GM23248 (cell line): ENCODE measurements at regions not wholly inside any gene's neighbourhood (a gene's known extent, or its start where the extent isn't known, plus 50 kb on each side); places are given as distances from the start of the nearest gene placed in this dataset.

Experiments used
- DNase-seq: peaks from one replicate; pipeline ENCODE4 v3.0.0-alpha.2; 2015
- H2AFZ ChIP-seq: fragments of 200-600 bp; sonication (generic); 2 replicates; pipeline ENCODE4 v1.6.1; 2016; ENCODE audit warnings: antibody characterized with exemption
- H3F3A ChIP-seq: fragments of 200-600 bp; sonication (generic); 2 replicates; pipeline ENCODE4 v1.6.1; 2016; ENCODE audit warnings: mild to moderate bottlenecking, antibody characterized with exemption, mixed run types; ENCODE audit not compliant: insufficient read depth
- H3K27ac ChIP-seq: fragments of 200-600 bp; sonication (generic); 2 replicates; pipeline ENCODE4 v1.5.1; 2016; ENCODE audit warnings: mild to moderate bottlenecking
- H3K27me3 ChIP-seq: fragments of 200-600 bp; sonication (generic); replicated peaks from 2 replicates; pipeline ENCODE4 v1.6.1; 2016; ENCODE audit warnings: mild to moderate bottlenecking; ENCODE audit not compliant: insufficient read depth
- H3K36me3 ChIP-seq: fragments of 200-600 bp; sonication (generic); 2 replicates; pipeline ENCODE4 v1.6.1; 2016; ENCODE audit warnings: low read depth, mild to moderate bottlenecking
- H3K4me1 ChIP-seq: fragments of 200-600 bp; sonication (generic); 2 replicates; pipeline ENCODE4 v1.6.1; 2016; ENCODE audit warnings: mild to moderate bottlenecking; ENCODE audit not compliant: insufficient read depth
- H3K4me2 ChIP-seq: fragments of 200-600 bp; sonication (generic); one replicate; pipeline ENCODE4 v1.6.1; 2016; ENCODE audit warnings: mild to moderate bottlenecking; ENCODE audit not compliant: unreplicated experiment
- H3K4me3 ChIP-seq: fragments of 200-600 bp; sonication (generic); 2 replicates; pipeline ENCODE4 v1.5.1; 2016; ENCODE audit warnings: mild to moderate bottlenecking
- H3K79me2 ChIP-seq: fragments of 200-600 bp; sonication (generic); 2 replicates; pipeline ENCODE4 v1.6.1; 2016; ENCODE audit warnings: mild to moderate bottlenecking; ENCODE audit not compliant: insufficient read depth
- H3K9ac ChIP-seq: fragments of 200-600 bp; sonication (generic); 2 replicates; pipeline ENCODE4 v1.6.1; 2016; ENCODE audit warnings: mild to moderate bottlenecking
- H3K9me2 ChIP-seq: fragments of 200-600 bp; sonication (generic); 2 replicates; pipeline ENCODE4 v1.6.1; 2016; ENCODE audit warnings: mixed run types, mild to moderate bottlenecking, moderate library complexity; ENCODE audit not compliant: insufficient read depth
- H3K9me3 ChIP-seq: fragments of 200-600 bp; sonication (generic); one replicate; pipeline ENCODE4 v1.6.1; 2017; ENCODE audit warnings: low read depth
- H4K20me1 ChIP-seq: fragments of 200-600 bp; sonication (generic); 2 replicates; pipeline ENCODE4 v1.6.0; 2016; ENCODE audit not compliant: insufficient read depth
- EZH2 ChIP-seq: fragments of 200-600 bp; sonication (generic); IDR thresholded peaks from 2 replicates; pipeline ENCODE4 v1.6.1; 2018; ENCODE audit warnings: antibody characterized with exemption, mild to moderate bottlenecking; ENCODE audit not compliant: insufficient read depth, poor library complexity, severe bottlenecking
- EZH2phosphoT487 ChIP-seq: fragments of 200-600 bp; sonication (generic); IDR thresholded peaks from 2 replicates; pipeline ENCODE4 v1.6.1; 2018; ENCODE audit warnings: antibody characterized with exemption, moderate library complexity, mild to moderate bottlenecking, low read depth; ENCODE audit not compliant: insufficient read depth
- WGBS, 2 experiments: methylation state at CpG; one replicate each; pipeline ENCODE4 v1.1.6; 2015 to 2017; ENCODE audit warnings: low lambda C conversion rate in 2 of 2, low coverage in 1 of 2; ENCODE audit errors: missing lambda C conversion rate in 2 of 2; 5-methylcytosine and 5-hydroxymethylcytosine counted together
- in situ Hi-C: fragments of 300-500 bp; cut with MboI; formaldehyde crosslinking; loops from 2 replicates; pipeline ENCODE4 v1.15.0; 2020

GRCh38 chr10:81146436-81146835 is 608.7 kb downstream of the SH2D4B start:
- Histone ChIP-seq H3K9ac (no peak overlapping the region), H3K79me2 (no peaks in the 10 kb centered on the region), H3K4me2 (no peak overlapping the region), H3K9me2 (no peaks in the 10 kb centered on the region), H4K20me1 (no peaks in the 10 kb centered on the region), H2AFZ (no peak overlapping the region), H3K4me1 (no peaks in the 10 kb centered on the region), H3F3A (no peaks in the 10 kb centered on the region), H3K9me3 (peaks cover 3% of the 10 kb centered on the region), H3K4me3 (no peak overlapping the region), H3K27ac (no peak overlapping the region), H3K36me3 (no peaks in the 10 kb centered on the region), H3K27me3 (no peaks in the 10 kb centered on the region)
- in situ Hi-C loops, result no loop called here
- no peak for DNase-seq
- no peak for TF ChIP-seq EZH2
- no peak for TF ChIP-seq EZH2phosphoT487
- WGBS, 2 experiments, result 17 to 18% methylated on average over 3 of the region's 3 CpGs

GRCh38 chr10:81152656-81153055 is 615.0 kb downstream of the SH2D4B start:
- Histone ChIP-seq H4K20me1 (no peaks in the 10 kb centered on the region), H2AFZ (no peak overlapping the region), H3K4me3 (no peak overlapping the region), H3K27ac (no peak overlapping the region), H3K4me1 (no peaks in the 10 kb centered on the region), H3K4me2 (no peak overlapping the region), H3F3A (no peaks in the 10 kb centered on the region), H3K9me2 (no peaks in the 10 kb centered on the region), H3K79me2 (no peaks in the 10 kb centered on the region), H3K9ac (no peak overlapping the region), H3K27me3 (no peaks in the 10 kb centered on the region), H3K9me3 (no peaks in the 10 kb centered on the region), H3K36me3 (no peaks in the 10 kb centered on the region)
- no peak for DNase-seq
- in situ Hi-C loops, result no loop called here
- TF ChIP-seq EZH2, result no peak
- no peak for TF ChIP-seq EZH2phosphoT487

DNA sequence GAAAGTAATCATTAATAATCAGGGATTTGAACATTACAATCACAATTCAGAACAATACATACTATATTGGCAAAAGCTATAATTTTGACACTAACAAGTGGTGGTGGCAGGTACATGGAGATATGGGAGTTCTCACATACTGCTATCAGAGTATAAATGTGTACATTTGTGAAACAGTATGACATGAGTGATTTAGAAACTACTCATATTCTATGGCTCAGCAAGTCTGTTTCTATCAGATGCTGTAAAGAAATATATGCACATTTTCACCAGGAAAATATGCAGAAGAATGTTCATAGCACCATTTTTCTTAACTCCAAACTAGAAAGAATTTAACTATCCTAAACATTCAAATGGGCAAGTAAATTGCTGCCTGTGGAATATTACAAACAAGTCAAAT is 620.0 kb downstream of the SH2D4B start:
- in situ Hi-C loops, result no loop called here
- Histone ChIP-seq H2AFZ (no peak overlapping the region), H3K9ac (no peak overlapping the region), H3F3A (no peaks in the 10 kb centered on the region), H3K4me3 (no peak overlapping the region), H3K9me2 (no peaks in the 10 kb centered on the region), H3K4me2 (no peak overlapping the region), H3K79me2 (no peaks in the 10 kb centered on the region), H4K20me1 (no peaks in the 10 kb centered on the region), H3K27me3 (no peaks in the 10 kb centered on the region), H3K27ac (no peak overlapping the region), H3K4me1 (no peaks in the 10 kb centered on the region), H3K36me3 (no peaks in the 10 kb centered on the region), H3K9me3 (no peaks in the 10 kb centered on the region)
- no peak for TF ChIP-seq EZH2phosphoT487
- no peak for DNase-seq

DNA sequence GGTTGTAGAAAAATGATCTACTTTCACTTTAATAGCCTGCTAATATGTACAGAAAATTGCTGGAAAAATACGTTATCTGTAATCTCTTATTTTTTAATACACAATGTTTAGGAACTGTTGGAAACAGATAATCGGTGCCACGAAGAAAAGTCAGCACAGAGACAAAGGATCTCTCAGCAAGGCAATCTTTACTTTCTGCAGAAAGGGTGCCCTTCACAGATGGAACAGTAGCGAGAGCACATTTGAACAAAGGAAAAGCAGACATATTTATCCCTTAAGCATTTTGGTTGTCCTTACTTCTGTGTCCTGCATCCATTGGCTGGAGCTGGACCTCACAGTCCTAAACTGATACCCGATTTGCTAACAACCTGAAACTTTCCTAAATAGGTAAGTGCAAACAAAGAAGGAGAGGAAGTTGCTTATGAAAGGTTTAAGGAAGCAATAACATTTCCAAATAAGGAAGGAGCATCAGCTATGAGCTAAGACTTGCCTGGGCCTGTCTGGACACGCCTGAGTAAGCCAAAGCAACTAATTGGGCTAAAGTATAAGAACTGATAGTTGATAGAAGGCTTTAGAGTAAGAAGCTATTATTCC is 640.0 kb downstream of the SH2D4B start:
- H2AFZ ChIP-seq, result no peak overlapping the region
- H3K27ac ChIP-seq, result no peak overlapping the region
- H3F3A ChIP-seq, result no peaks in the 10 kb centered on the region
- TF ChIP-seq EZH2phosphoT487 (no peak), EZH2 (no peak)
- no peaks in the 10 kb centered on the region for H3K79me2 ChIP-seq
- no peaks in the 10 kb centered on the region for H3K9me2 ChIP-seq
- in situ Hi-C loops, result no loop called here
- DNase-seq, result no peak
- no peak overlapping the region for H3K4me2 ChIP-seq
- H3K27me3 ChIP-seq, result no peaks in the 10 kb centered on the region
- no peak overlapping the region for H3K9ac ChIP-seq
- no peak overlapping the region for H3K4me3 ChIP-seq
- H4K20me1 ChIP-seq, result no peaks in the 10 kb centered on the region
- no peaks in the 10 kb centered on the region for H3K9me3 ChIP-seq
- no peaks in the 10 kb centered on the region for H3K4me1 ChIP-seq
- H3K36me3 ChIP-seq, result no peaks in the 10 kb centered on the region
- 29 to 37% methylated on average over 6 of the region's 6 CpGs for WGBS, 2 experiments

- WGBS, 2 experiments, result 13 to 28% methylated on average over 3 of the region's 3 CpGs
Observed at GRCh38 chr10:81179324-81179723, 641.6 kb downstream of the SH2D4B start.

More at GRCh38 chr10:81179324-81179723, 641.6 kb downstream of the SH2D4B start:
- Histone ChIP-seq H3K9ac (no peak overlapping the region), H3K4me2 (no peak overlapping the region), H3K4me3 (no peak overlapping the region), H4K20me1 (no peaks in the 10 kb centered on the region), H3K36me3 (no peaks in the 10 kb centered on the region), H2AFZ (no peak overlapping the region), H3K27ac (no peak overlapping the region), H3K9me2 (no peaks in the 10 kb centered on the region), H3F3A (no peaks in the 10 kb centered on the region), H3K27me3 (no peaks in the 10 kb centered on the region), H3K9me3 (no peaks in the 10 kb centered on the region), H3K4me1 (no peaks in the 10 kb centered on the region), H3K79me2 (no peaks in the 10 kb centered on the region)
- DNase-seq, result no peak
- no peak for TF ChIP-seq EZH2
- TF ChIP-seq EZH2phosphoT487, result no peak
- in situ Hi-C loops, result no loop called here
